H1 (cell line): ENCODE measurements at regions not wholly inside any gene's neighbourhood (a gene's known extent, or its start where the extent isn't known, plus 50 kb on each side); places are given as distances from the start of the nearest gene placed in this dataset.

ENCODE experiments used
- CTCF ChIA-PET: fragments of 300-600 bp; sonication (Branson Sonifier 250); formaldehyde crosslinking; loops from one replicate; lab custom pipeline; 2021; ENCODE audit not compliant: partially characterized antibody; lab: Charles Lee
- POLR2A ChIA-PET: fragments of 300-600 bp; sonication (Branson Sonifier 250); formaldehyde crosslinking; loops from one replicate; lab custom pipeline; 2021; ENCODE audit warnings: inconsistent platforms; ENCODE audit not compliant: partially characterized antibody; lab: Charles Lee
- DNase-seq, 2 experiments: peaks; one replicate each; pipeline versions ENCODE4 v3.0.0 to v3.0.0-alpha.2; 2010 to 2022; ENCODE audit warnings: low spot score in 2 of 2, low read depth in 1 of 2, mixed read lengths in 1 of 2
- FAIRE-seq: peaks from 2 replicates; lab custom pipeline; 2011; peaks lifted over from hg19 to GRCh38; lab: Jason Lieb, UNC
- H2AFZ ChIP-seq: 2 replicates; pipeline ENCODE4 v1.8.1; 2012; ENCODE audit warnings: low read length, inconsistent platforms
- H2AK5ac ChIP-seq: 2 replicates; pipeline ENCODE4 v1.6.1; 2013; ENCODE audit warnings: low read depth, low read length
- H2BK120ac ChIP-seq: replicated peaks from 2 replicates; pipeline ENCODE3; 2013; ENCODE audit warnings: low read depth, low read length, inconsistent platforms
- H2BK12ac ChIP-seq: 2 replicates; pipeline ENCODE4 v1.6.1; 2013; ENCODE audit warnings: low read depth, low read length
- H2BK15ac ChIP-seq: 2 replicates; pipeline ENCODE4 v1.6.1; 2013; ENCODE audit warnings: low read length
- H2BK20ac ChIP-seq: 2 replicates; pipeline ENCODE4 v1.6.1; 2013; ENCODE audit warnings: low read length
- H2BK5ac ChIP-seq: 2 replicates; pipeline ENCODE4 v1.6.1; 2013; ENCODE audit warnings: low read depth, low read length
- H3K14ac ChIP-seq: 2 replicates; pipeline ENCODE4 v1.6.1; 2013; ENCODE audit warnings: inconsistent platforms; ENCODE audit not compliant: insufficient read length
- H3K18ac ChIP-seq: 2 replicates; pipeline ENCODE4 v1.6.1; 2013; ENCODE audit warnings: low read length; ENCODE audit errors: extremely low read depth
- H3K23ac ChIP-seq: 2 replicates; pipeline ENCODE4 v1.6.1; 2013; ENCODE audit warnings: inconsistent platforms; ENCODE audit not compliant: insufficient read length
- H3K23me2 ChIP-seq: 2 replicates; pipeline ENCODE4 v1.6.1; 2013; ENCODE audit warnings: low read depth, low read length
- H3K27ac ChIP-seq: 2 replicates; pipeline ENCODE4 v1.6.1; 2011; ENCODE audit warnings: low read depth, low read length, inconsistent platforms
- H3K27me3 ChIP-seq, 4 experiments: replicated peaks in 1 of 4; 1 replicate in 1 of 4; 2 replicates in 3 of 4; pipeline versions ENCODE4 v1.6.1 to v1.8.1; 2011 to 2013; ENCODE audit warnings: low read length in 3 of 4, mild to moderate bottlenecking in 3 of 4, inconsistent platforms in 2 of 4, mixed read lengths in 2 of 4, moderate library complexity in 1 of 4; ENCODE audit not compliant: control insufficient read depth in 3 of 4, insufficient read depth in 3 of 4; ENCODE audit errors: extremely low read depth in 1 of 4
- H3K36me3 ChIP-seq, 4 experiments: 2 replicates each; pipeline versions ENCODE4 v1.6.1 to v1.8.1; 2011 to 2013; ENCODE audit warnings: mild to moderate bottlenecking in 4 of 4, low read length in 3 of 4, moderate library complexity in 2 of 4, control low read depth in 1 of 4, inconsistent platforms in 1 of 4; ENCODE audit not compliant: insufficient read depth in 4 of 4, control insufficient read depth in 2 of 4
- H3K4ac ChIP-seq: replicated peaks from 2 replicates; pipeline ENCODE3; 2013; ENCODE audit warnings: low read length, low read depth, mixed read lengths, inconsistent platforms; ENCODE audit not compliant: insufficient read length
- H3K4me1 ChIP-seq, 4 experiments: replicated peaks in 1 of 4; 1 replicate in 1 of 4; 2 replicates in 3 of 4; pipeline versions ENCODE4 v1.6.1 to v1.8.1; 2011 to 2013; ENCODE audit warnings: low read length in 3 of 4, inconsistent platforms in 2 of 4, mixed read lengths in 1 of 4; ENCODE audit not compliant: insufficient read depth in 4 of 4, control insufficient read depth in 3 of 4
- H3K4me2 ChIP-seq, 2 experiments: 2 replicates each; pipeline versions ENCODE4 v1.6.1 to v1.8.1; 2011 to 2013; ENCODE audit warnings: low read depth in 2 of 2, low read length in 2 of 2, control low read depth in 1 of 2, inconsistent platforms in 1 of 2, mild to moderate bottlenecking in 1 of 2; ENCODE audit not compliant: insufficient read depth in 1 of 2
- H3K4me3 ChIP-seq, 4 experiments: fragments of 200-600, 300-600 bp in 1 of 4; sonication (generic), shearing (Covaris generic), sonication (Bioruptor Twin) in 1 of 4; 2 replicates each; pipeline versions ENCODE4 v1.5.1 to v1.8.1; 2011 to 2016; ENCODE audit warnings: low read length in 4 of 4, low read depth in 3 of 4, control low read depth in 2 of 4, inconsistent platforms in 2 of 4, mild to moderate bottlenecking in 2 of 4, mixed read lengths in 1 of 4, moderate library complexity in 1 of 4; ENCODE audit not compliant: insufficient read depth in 2 of 4; ENCODE audit errors: extremely low read depth in 1 of 4
- H3K56ac ChIP-seq: replicated peaks from 2 replicates; pipeline ENCODE3; 2013; ENCODE audit warnings: low read depth, mild to moderate bottlenecking, mixed read lengths, low read length, inconsistent platforms; ENCODE audit not compliant: insufficient read length
- H3K79me1 ChIP-seq: 2 replicates; pipeline ENCODE4 v1.6.1; 2013; ENCODE audit warnings: low read depth, low read length, control low read depth
- H3K79me2 ChIP-seq, 2 experiments: 2 replicates each; pipeline versions ENCODE4 v1.6.1 to v1.8.1; 2012 to 2013; ENCODE audit warnings: low read length in 2 of 2, mild to moderate bottlenecking in 2 of 2, inconsistent platforms in 1 of 2; ENCODE audit not compliant: insufficient read depth in 2 of 2, control insufficient read depth in 1 of 2
- H3K9ac ChIP-seq, 4 experiments: replicated peaks in 1 of 4; 1 replicate in 1 of 4; 2 replicates in 3 of 4; pipeline versions ENCODE4 v1.6.1 to v1.8.1; 2011 to 2013; ENCODE audit warnings: low read depth in 3 of 4, low read length in 3 of 4, control low read depth in 2 of 4, mild to moderate bottlenecking in 2 of 4, moderate library complexity in 2 of 4, inconsistent platforms in 1 of 4; ENCODE audit errors: extremely low read depth in 1 of 4
- H3K9me3 ChIP-seq, 2 experiments: 2 replicates each; pipeline versions ENCODE4 v1.6.1 to v1.8.1; 2012 to 2013; ENCODE audit warnings: mild to moderate bottlenecking in 2 of 2, moderate library complexity in 2 of 2, control low read depth in 1 of 2, inconsistent platforms in 1 of 2, low read depth in 1 of 2, low read length in 1 of 2, mixed read lengths in 1 of 2; ENCODE audit not compliant: insufficient read depth in 2 of 2
- H4K20me1 ChIP-seq, 2 experiments: replicated peaks in 1 of 2; 2 replicates each; pipeline versions ENCODE3 to v1.8.1; 2011 to 2013; ENCODE audit warnings: inconsistent platforms in 2 of 2, low read length in 2 of 2, mild to moderate bottlenecking in 1 of 2; ENCODE audit not compliant: insufficient read depth in 2 of 2, control insufficient read depth in 1 of 2
- H4K5ac ChIP-seq: 2 replicates; pipeline ENCODE4 v1.6.1; 2013; ENCODE audit warnings: low read length, low read depth, mixed read lengths, inconsistent platforms; ENCODE audit not compliant: insufficient read length
- H4K8ac ChIP-seq: 2 replicates; pipeline ENCODE4 v1.8.0; 2013; ENCODE audit warnings: mild to moderate bottlenecking, moderate library complexity, low read length, inconsistent platforms; ENCODE audit not compliant: insufficient read depth; ENCODE audit errors: extremely low read depth
- H4K91ac ChIP-seq: replicated peaks from 2 replicates; pipeline ENCODE3; 2013; ENCODE audit warnings: low read length, mixed read lengths, inconsistent platforms; ENCODE audit not compliant: insufficient read length
- ASH2L ChIP-seq: fragments of 200-600, 300-600 bp; sonication (generic); IDR thresholded peaks from one replicate; pipeline ENCODE4 v1.7.1; 2017; ENCODE audit warnings: low read length
- CBX8 ChIP-seq: fragments of 300-800, 300-1000 bp; sonication (generic); IDR thresholded peaks from 2 replicates; pipeline ENCODE4 v1.7.1; 2016; ENCODE audit warnings: low read depth, low read length, borderline replicate concordance
- E2F6 ChIP-seq: IDR thresholded peaks from 2 replicates; pipeline ENCODE4 v1.6.1; 2012; ENCODE audit warnings: inconsistent platforms
- EGR1 ChIP-seq: IDR thresholded peaks from 2 replicates; pipeline ENCODE4 v1.6.1; 2011; ENCODE audit warnings: low read depth, low read length, borderline replicate concordance
- EP300 ChIP-seq, 2 experiments: IDR thresholded peaks; 1 replicate in 1 of 2; 2 replicates in 1 of 2; pipeline ENCODE4 v1.6.1; 2011 to 2012; ENCODE audit warnings: low read depth in 2 of 2, low read length in 2 of 2, mild to moderate bottlenecking in 2 of 2, borderline replicate concordance in 1 of 2, inconsistent platforms in 1 of 2, moderate library complexity in 1 of 2
- EZH2 ChIP-seq: fragments of 200-600 bp; sonication (generic); IDR thresholded peaks from 2 replicates; pipeline ENCODE4 v1.7.1; 2012; ENCODE audit warnings: low read depth, mild to moderate bottlenecking, moderate library complexity, low read length, inconsistent platforms; ENCODE audit not compliant: severe bottlenecking
- GTF2F1 ChIP-seq: IDR thresholded peaks from 2 replicates; pipeline ENCODE4 v1.6.1; 2012; ENCODE audit warnings: low read depth, low read length, improper control_type of control experiment, borderline replicate concordance
- JUN ChIP-seq: IDR thresholded peaks from 2 replicates; pipeline ENCODE4 v1.6.1; 2011; ENCODE audit warnings: low read depth, mild to moderate bottlenecking, improper control_type of control experiment, low read length
- KDM4A ChIP-seq: IDR thresholded peaks from one replicate; pipeline ENCODE4 v1.7.1; 2012; ENCODE audit warnings: low read depth, mild to moderate bottlenecking, moderate library complexity, low read length, inconsistent platforms; ENCODE audit not compliant: severe bottlenecking
- MAFK ChIP-seq: IDR thresholded peaks from 2 replicates; pipeline ENCODE4 v1.6.1; 2012; ENCODE audit warnings: low read depth, mild to moderate bottlenecking, improper control_type of control experiment, low read length
- POLR2AphosphoS5 ChIP-seq: IDR thresholded peaks from 2 replicates; pipeline ENCODE4 v1.6.1; 2011; ENCODE audit warnings: low read depth, low read length
- SUZ12 ChIP-seq: fragments of 200-600 bp; sonication (generic); IDR thresholded peaks from 2 replicates; pipeline ENCODE4 v1.6.1; 2012; ENCODE audit warnings: mild to moderate bottlenecking, inconsistent platforms, low read length, moderate library complexity, mixed read lengths
- WGBS, 2 experiments: shearing (Covaris generic) in 1 of 2; methylation state at CpG; one replicate each; pipeline versions ENCODE4 v1.1.6 to v1.1.7; 2013 to 2015; ENCODE audit warnings: low lambda C conversion rate in 2 of 2, mixed read lengths in 2 of 2, inconsistent platforms in 1 of 2, low coverage in 1 of 2, missing lambda C conversion rate in 1 of 2; ENCODE audit not compliant: insufficient replicate concordance in 2 of 2, insufficient coverage in 1 of 2, insufficient read length in 1 of 2; ENCODE audit errors: extremely low coverage in 1 of 2, missing lambda C conversion rate in 1 of 2; 5-methylcytosine and 5-hydroxymethylcytosine counted together
- TF ChIP-seq, protein P1 (sequence below): IDR thresholded peaks from 2 replicates; pipeline ENCODE4 v1.6.1; 2011; ENCODE audit warnings: low read length, improper control_type of control experiment

DNA sequence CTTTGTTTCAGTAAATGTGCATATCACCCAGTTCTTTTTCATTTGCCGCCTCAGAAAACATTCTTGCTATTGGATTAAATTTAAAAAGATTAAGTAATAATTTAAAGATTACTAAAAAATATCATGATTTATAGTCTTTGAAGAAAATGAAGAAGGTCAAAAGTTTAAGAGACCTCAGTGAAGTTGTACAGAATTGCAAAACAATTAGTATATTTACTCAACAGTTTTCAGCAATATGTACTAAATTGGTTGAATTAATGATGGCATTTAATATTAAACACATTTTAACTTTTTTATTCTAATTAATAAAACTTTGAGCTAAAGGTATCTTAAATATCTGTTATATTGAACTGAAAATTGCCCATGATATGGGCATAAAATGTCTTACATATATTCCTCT lies 49.9 kb upstream of the KLF6 start:
- Histone ChIP-seq H2BK15ac (no peak overlapping the region), H2BK20ac (no peak overlapping the region), H2BK5ac (no peak overlapping the region), H3K36me3 (no peaks in the 10 kb centered on the region), H3K4me1 (peaks cover 0 to 4% (median 2%) of the 10 kb centered on the region in 4 experiments; a peak in 3 of 7 replicates), H3K23ac (no peak overlapping the region), H4K20me1 (no peaks in the 10 kb centered on the region), H3K4me2 (no peak overlapping the region), H2AFZ (no peak overlapping the region), H3K9ac (no peak overlapping the region), H2BK12ac (no peak overlapping the region), H3K79me2 (no peaks in the 10 kb centered on the region), H3K27me3 (no peaks in the 10 kb centered on the region), H3K79me1 (no peaks in the 10 kb centered on the region), H3K18ac (no peak overlapping the region), H2BK120ac (no peak overlapping the region), H3K27ac (no peak overlapping the region), H4K8ac (no peak overlapping the region), H3K56ac (no peak overlapping the region), H3K9me3 (no peaks in the 10 kb centered on the region), H3K23me2 (no peaks in the 10 kb centered on the region), H4K5ac (no peak overlapping the region), H4K91ac (no peak overlapping the region), H2AK5ac (no peak overlapping the region), H3K4me3 (no peak overlapping the region), H3K4ac (no peak overlapping the region), H3K14ac (no peak overlapping the region)
- FAIRE-seq, result no peak
- DNase-seq, result no peak
- ChIA-PET CTCF (interaction anchor here (0.8 to 1.5 kb wide), 2 partner anchors 50 to 62 kb away, joined by 3 read pairs; no protein-coding TSS in a partner anchor), POLR2A (no interaction called here)
- WGBS, 2 experiments, result 89% methylated on average over 1 of the region's 1 CpG; no CpG with 5 or more reads in 1 of the 2 experiments
- TF ChIP-seq EP300 (IDR thresholded peaks at IDR 0.05; ENCODE audit: borderline replicate concordance in 1 of 2, low read depth in 2 of 2, low read length in 2 of 2) (no peak), MAFK (no peak), EZH2 (no peak), JUN (no peak), KDM4A (no peak), E2F6 (no peak), POLR2AphosphoS5 (no peak), SUZ12 (no peak), GTF2F1 (no peak), EGR1 (no peak), CBX8 (no peak), ASH2L (no peak)
- TF ChIP-seq, protein P1, sequence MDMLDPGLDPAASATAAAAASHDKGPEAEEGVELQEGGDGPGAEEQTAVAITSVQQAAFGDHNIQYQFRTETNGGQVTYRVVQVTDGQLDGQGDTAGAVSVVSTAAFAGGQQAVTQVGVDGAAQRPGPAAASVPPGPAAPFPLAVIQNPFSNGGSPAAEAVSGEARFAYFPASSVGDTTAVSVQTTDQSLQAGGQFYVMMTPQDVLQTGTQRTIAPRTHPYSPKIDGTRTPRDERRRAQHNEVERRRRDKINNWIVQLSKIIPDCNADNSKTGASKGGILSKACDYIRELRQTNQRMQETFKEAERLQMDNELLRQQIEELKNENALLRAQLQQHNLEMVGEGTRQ, result no peak
